Astrocyte of the spinal cord (primary cell): ENCODE measurements at regions not wholly inside any gene's neighbourhood (a gene's known extent, or its start where the extent isn't known, plus 50 kb on each side); places are given as distances from the start of the nearest gene placed in this dataset.

Experiments
- DNase-seq: peaks from one replicate; pipeline ENCODE4 v3.0.0; 2011; ENCODE audit warnings: low read depth, low spot score
- H3K4me3 ChIP-seq: 2 replicates; pipeline ENCODE4 v1.5.1; 2011; ENCODE audit warnings: low read depth, mild to moderate bottlenecking, low read length, moderate library complexity
- CTCF ChIP-seq: IDR thresholded peaks from 2 replicates; pipeline ENCODE4 v1.5.1; 2012; ENCODE audit warnings: low read depth, mild to moderate bottlenecking, low read length, inconsistent platforms
- in situ Hi-C: cut with HindIII; loops from 2 replicates; pipeline ENCODE4 v1.10.0; 2017; ENCODE audit warnings: low sequenced_read_pairs

- no peak overlapping the region for H3K4me3 ChIP-seq
- in situ Hi-C loops = no loop called here
- no peak for DNase-seq
- no peak for TF ChIP-seq CTCF
Observed at GRCh38 chr12:98446060-98446459, 69.3 kb upstream of the TMPO start.

- no peak for DNase-seq
- in situ Hi-C loops = no loop called here
- no peak overlapping the region for H3K4me3 ChIP-seq
- TF ChIP-seq CTCF = no peak
Observed at GRCh38 chr12:98446682-98447081, 68.7 kb upstream of the TMPO start.

GRCh38 chr12:98449584-98449983, 65.8 kb upstream of the TMPO start:
- in situ Hi-C loops = no loop called here
- no peak for TF ChIP-seq CTCF

GRCh38 chr12:98453070-98453469, 62.3 kb upstream of the TMPO start:
- no peak overlapping the region for H3K4me3 ChIP-seq
- no peak for TF ChIP-seq CTCF
- in situ Hi-C loops = no loop called here
- DNase-seq = no peak

More at GRCh38 chr12:98449584-98449983, 65.8 kb upstream of the TMPO start:
- no peak for DNase-seq
- no peak overlapping the region for H3K4me3 ChIP-seq

GRCh38 chr12:98453492-98453891, 61.9 kb upstream of the TMPO start:
- in situ Hi-C loops = no loop called here
- TF ChIP-seq CTCF = no peak
- DNase-seq = no peak
- H3K4me3 ChIP-seq = no peak overlapping the region

GRCh38 chr12:98456041-98456440, 59.3 kb upstream of the TMPO start:
- DNase-seq = no peak
- no peak for TF ChIP-seq CTCF
- in situ Hi-C loops = no loop called here

More at GRCh38 chr12:98456041-98456440, 59.3 kb upstream of the TMPO start:
- H3K4me3 ChIP-seq = no peak overlapping the region
